ENCODE measurements at regions not wholly inside any gene's neighbourhood (a gene's known extent, or its start where the extent isn't known, plus 50 kb on each side); places are given as distances from the start of the nearest gene placed in this dataset.

DNA sequence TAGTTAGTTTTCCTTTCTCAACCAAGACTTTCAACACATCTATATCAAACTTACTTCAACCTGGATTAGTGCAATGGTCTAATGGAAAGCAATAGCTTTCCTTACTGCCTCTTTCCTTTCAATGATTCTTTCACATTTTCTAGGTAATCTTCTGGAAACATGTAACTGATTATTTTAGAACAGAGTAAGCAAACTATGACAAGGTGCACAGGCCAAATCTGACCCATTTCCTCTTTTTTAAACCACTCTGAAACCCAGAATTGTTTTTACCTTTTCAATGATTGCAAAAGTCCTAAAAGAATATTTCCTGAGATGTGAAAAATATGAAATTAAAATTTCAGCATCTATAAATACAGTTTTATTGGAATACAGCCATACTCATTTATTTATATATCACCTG, 81.6 kb upstream of the TMTC2 start:
- Histone ChIP-seq H3K9me3 (ENCODE audit: severe bottlenecking) (no peaks in the 10 kb centered on the region), H3K36me3 (no peaks in the 10 kb centered on the region), H3K27me3 (ENCODE audit: insufficient read depth, low read depth, severe bottlenecking) (no peaks in the 10 kb centered on the region), H3K27ac (no peak overlapping the region), H3K4me3 (ENCODE audit: low read depth, low read length) (no peak overlapping the region)
- TF ChIP-seq, protein P1, sequence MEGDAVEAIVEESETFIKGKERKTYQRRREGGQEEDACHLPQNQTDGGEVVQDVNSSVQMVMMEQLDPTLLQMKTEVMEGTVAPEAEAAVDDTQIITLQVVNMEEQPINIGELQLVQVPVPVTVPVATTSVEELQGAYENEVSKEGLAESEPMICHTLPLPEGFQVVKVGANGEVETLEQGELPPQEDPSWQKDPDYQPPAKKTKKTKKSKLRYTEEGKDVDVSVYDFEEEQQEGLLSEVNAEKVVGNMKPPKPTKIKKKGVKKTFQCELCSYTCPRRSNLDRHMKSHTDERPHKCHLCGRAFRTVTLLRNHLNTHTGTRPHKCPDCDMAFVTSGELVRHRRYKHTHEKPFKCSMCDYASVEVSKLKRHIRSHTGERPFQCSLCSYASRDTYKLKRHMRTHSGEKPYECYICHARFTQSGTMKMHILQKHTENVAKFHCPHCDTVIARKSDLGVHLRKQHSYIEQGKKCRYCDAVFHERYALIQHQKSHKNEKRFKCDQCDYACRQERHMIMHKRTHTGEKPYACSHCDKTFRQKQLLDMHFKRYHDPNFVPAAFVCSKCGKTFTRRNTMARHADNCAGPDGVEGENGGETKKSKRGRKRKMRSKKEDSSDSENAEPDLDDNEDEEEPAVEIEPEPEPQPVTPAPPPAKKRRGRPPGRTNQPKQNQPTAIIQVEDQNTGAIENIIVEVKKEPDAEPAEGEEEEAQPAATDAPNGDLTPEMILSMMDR (IDR thresholded peaks at IDR 0.05; ENCODE audit: low read depth, low read length), result no peak
- no peak for DNase-seq

DNA sequence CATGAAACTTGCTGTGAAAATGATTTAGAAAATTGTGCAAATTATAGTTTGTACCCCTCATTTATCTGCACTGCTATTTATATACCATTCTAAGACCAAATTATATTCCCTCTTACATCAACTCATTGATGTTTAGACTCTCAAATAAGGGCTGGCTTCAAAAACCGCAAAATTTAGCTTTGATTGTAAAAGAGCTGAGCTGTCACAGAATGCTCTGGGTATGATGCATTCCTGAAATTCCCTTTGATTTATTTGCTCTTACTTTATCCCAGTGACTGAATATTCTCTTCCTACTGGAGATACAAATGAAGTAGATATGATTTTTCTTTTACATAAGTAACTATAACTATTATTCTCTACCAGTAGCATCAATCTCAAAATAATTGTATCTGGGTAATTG, 78.0 kb upstream of the TMTC2 start:
- H3K27me3 ChIP-seq (ENCODE audit: insufficient read depth, low read depth, severe bottlenecking), result no peaks in the 10 kb centered on the region
- TF ChIP-seq, protein P1 (IDR thresholded peaks at IDR 0.05; ENCODE audit: low read depth, low read length), result no peak
- H3K36me3 ChIP-seq, result no peaks in the 10 kb centered on the region
- no peak for DNase-seq
- H3K27ac ChIP-seq, result no peak overlapping the region
- no peaks in the 10 kb centered on the region for H3K9me3 ChIP-seq (ENCODE audit: severe bottlenecking)
- H3K4me3 ChIP-seq (ENCODE audit: low read depth, low read length), result no peak overlapping the region

DNA sequence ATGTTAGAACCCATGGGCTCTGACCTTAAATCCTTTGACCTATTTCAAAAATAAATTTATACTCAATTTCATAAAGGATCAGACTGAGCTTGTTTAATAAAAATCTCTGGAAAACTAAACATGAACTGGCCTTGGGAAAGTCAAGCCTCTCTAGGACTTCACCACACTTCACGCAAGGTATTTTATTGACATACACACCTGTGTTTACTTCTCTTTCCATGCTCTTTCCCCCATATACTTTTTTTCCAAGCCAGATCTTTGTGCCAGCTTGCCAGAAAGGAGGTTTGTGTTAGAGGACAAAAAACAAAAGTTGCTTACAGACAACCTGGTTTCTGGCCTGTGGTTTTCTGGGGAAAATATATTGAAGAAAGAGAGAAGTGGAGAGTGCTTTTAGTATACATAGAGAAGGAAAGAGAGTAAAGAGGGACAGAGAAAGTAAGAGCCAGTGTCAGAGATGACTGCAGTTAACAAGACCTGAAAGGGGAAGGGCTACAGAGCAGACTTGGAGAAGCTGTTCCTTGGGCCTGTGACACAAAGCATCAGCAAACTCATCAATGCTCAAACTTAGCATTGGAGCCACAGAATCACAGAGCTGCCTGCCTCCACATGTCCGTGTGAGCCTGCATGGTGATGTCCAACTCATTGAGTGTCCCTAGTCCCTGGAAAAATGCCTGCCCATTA, 77.3 kb upstream of the TMTC2 start:
- TF ChIP-seq, protein P1 (IDR thresholded peaks at IDR 0.05; ENCODE audit: low read depth, low read length), result no peak
- no peaks in the 10 kb centered on the region for H3K36me3 ChIP-seq
- no peak for DNase-seq
- H3K27me3 ChIP-seq (ENCODE audit: insufficient read depth, low read depth, severe bottlenecking), result no peaks in the 10 kb centered on the region
- no peak overlapping the region for H3K4me3 ChIP-seq (ENCODE audit: low read depth, low read length)
- no peaks in the 10 kb centered on the region for H3K9me3 ChIP-seq (ENCODE audit: severe bottlenecking)
- H3K27ac ChIP-seq, result no peak overlapping the region

DNA sequence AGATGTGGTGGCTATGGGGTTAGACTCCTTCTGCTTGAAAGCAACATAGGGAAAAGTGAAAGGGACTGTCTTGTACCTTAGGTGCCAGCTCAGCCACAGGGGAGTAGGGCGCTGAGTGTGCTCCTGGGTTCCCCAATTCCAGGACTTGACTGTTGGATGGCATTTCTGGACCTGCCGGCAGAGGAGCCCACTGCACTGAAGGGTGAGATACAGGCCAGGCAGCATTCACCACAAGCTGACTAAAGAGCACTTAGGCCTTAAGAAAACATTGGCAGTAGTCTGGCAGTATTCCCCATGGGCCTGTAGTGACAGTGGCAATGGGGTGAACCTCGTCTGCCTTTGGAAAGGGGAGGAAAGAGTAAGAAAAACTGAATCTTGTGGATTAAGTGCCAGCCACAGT, 67.1 kb upstream of the TMTC2 start:
- H3K27me3 ChIP-seq (ENCODE audit: insufficient read depth, low read depth, severe bottlenecking), result no peaks in the 10 kb centered on the region
- no peaks in the 10 kb centered on the region for H3K36me3 ChIP-seq
- DNase-seq, result no peak
- H3K4me3 ChIP-seq (ENCODE audit: low read depth, low read length), result no peak overlapping the region
- TF ChIP-seq, protein P1 (IDR thresholded peaks at IDR 0.05; ENCODE audit: low read depth, low read length), result no peak
- H3K27ac ChIP-seq, result no peak overlapping the region
- no peaks in the 10 kb centered on the region for H3K9me3 ChIP-seq (ENCODE audit: severe bottlenecking)

DNA sequence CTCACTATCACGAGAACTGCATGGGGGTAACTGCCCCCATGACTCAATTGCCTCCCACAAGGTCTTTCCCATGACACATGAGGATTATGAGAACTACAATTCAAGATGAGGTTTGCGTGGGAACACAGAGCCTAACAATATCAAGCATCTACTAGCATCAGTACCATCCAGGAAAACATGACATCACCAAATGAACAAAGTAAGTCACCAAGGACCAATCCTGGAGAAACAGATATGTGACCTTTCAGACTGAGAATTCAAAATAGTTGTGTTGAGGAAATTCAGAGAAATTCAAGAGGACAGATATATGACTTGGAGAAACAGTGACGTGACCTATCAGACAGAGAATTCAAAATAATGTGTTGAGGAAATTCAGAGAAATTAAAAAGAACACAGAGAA, 65.8 kb upstream of the TMTC2 start:
- TF ChIP-seq, protein P1 (IDR thresholded peaks at IDR 0.05; ENCODE audit: low read depth, low read length), result no peak
- Histone ChIP-seq H3K4me3 (ENCODE audit: low read depth, low read length) (no peak overlapping the region), H3K9me3 (ENCODE audit: severe bottlenecking) (no peaks in the 10 kb centered on the region), H3K27me3 (ENCODE audit: insufficient read depth, low read depth, severe bottlenecking) (no peaks in the 10 kb centered on the region), H3K27ac (no peak overlapping the region), H3K36me3 (no peaks in the 10 kb centered on the region)
- no peak for DNase-seq

DNA sequence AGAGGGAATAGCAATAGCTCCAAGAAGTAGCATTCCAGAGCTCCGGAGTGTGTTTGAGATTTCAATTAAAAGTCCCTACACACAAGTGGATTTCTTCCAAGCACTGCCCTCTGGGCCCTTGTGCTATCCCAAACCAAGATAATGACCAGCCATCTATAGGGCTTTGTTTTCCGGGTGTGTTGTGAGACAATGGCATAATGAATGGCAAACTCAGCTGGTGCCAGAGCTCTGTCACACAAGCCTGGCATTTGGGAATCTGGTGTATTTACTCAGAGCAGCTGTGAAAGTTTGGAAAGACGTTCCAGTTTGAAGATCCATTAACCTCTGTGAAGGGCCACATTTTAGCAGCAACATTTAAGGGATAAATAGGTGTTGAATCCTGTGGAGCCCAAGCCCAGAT, 61.2 kb upstream of the TMTC2 start:
- DNase-seq, result no peak
- Histone ChIP-seq H3K27me3 (ENCODE audit: insufficient read depth, low read depth, severe bottlenecking) (no peaks in the 10 kb centered on the region), H3K4me3 (ENCODE audit: low read depth, low read length) (no peak overlapping the region), H3K9me3 (ENCODE audit: severe bottlenecking) (no peaks in the 10 kb centered on the region), H3K27ac (no peak overlapping the region), H3K36me3 (no peaks in the 10 kb centered on the region)
- TF ChIP-seq, protein P1 (IDR thresholded peaks at IDR 0.05; ENCODE audit: low read depth, low read length), result no peak
